ENCODE measurements at regions not wholly inside any gene's neighbourhood (a gene's known extent, or its start where the extent isn't known, plus 50 kb on each side); places are given as distances from the start of the nearest gene placed in this dataset.

- DNase-seq: no peak
- H4K20me1 ChIP-seq (ENCODE audit: insufficient read depth): no peaks in the 10 kb centered on the region
- no peak overlapping the region for H2AFZ ChIP-seq
- H3K36me3 ChIP-seq (ENCODE audit: low read depth): no peaks in the 10 kb centered on the region
- H3K79me2 ChIP-seq (ENCODE audit: insufficient read depth): no peaks in the 10 kb centered on the region
- no peak overlapping the region for H3K27ac ChIP-seq
- H3K9ac ChIP-seq: no peak overlapping the region
- in situ Hi-C loops (cut with MboI): no loop called here
- no peaks in the 10 kb centered on the region for H3K9me2 ChIP-seq (ENCODE audit: insufficient read depth)
- no peaks in the 10 kb centered on the region for H3K9me3 ChIP-seq (ENCODE audit: low read depth)
- no peaks in the 10 kb centered on the region for H3K4me1 ChIP-seq (ENCODE audit: insufficient read depth)
- no peak overlapping the region for H3K4me3 ChIP-seq
- H3F3A ChIP-seq (ENCODE audit: insufficient read depth): no peaks in the 10 kb centered on the region
- H3K27me3 ChIP-seq (replicated peaks; ENCODE audit: insufficient read depth): no peaks in the 10 kb centered on the region
- WGBS, 2 experiments (ENCODE audit: low coverage in 1 of 2, low lambda C conversion rate in 2 of 2, missing lambda C conversion rate in 2 of 2): 30 to 33% methylated on average over 13 of the region's 13 CpGs
- TF ChIP-seq EZH2 (IDR thresholded peaks at IDR 0.05; ENCODE audit: insufficient read depth, poor library complexity, severe bottlenecking) (no peak), EZH2phosphoT487 (IDR thresholded peaks at IDR 0.05; ENCODE audit: insufficient read depth, low read depth) (no peak)
- H3K4me2 ChIP-seq (ENCODE audit: unreplicated experiment): no peak overlapping the region
Observed at GRCh38 chr18:78701771-78702396, 277.7 kb upstream of the SALL3 start.

GRCh38 chr18:78703291-78703690 is 276.3 kb upstream of the SALL3 start:
- DNase-seq: no peak
- Histone ChIP-seq H3K27ac (no peak overlapping the region), H3K9me2 (ENCODE audit: insufficient read depth) (no peaks in the 10 kb centered on the region), H3K79me2 (ENCODE audit: insufficient read depth) (no peaks in the 10 kb centered on the region), H3K4me3 (no peak overlapping the region), H3K4me2 (ENCODE audit: unreplicated experiment) (no peak overlapping the region), H3F3A (ENCODE audit: insufficient read depth) (no peaks in the 10 kb centered on the region), H3K36me3 (ENCODE audit: low read depth) (no peaks in the 10 kb centered on the region), H3K4me1 (ENCODE audit: insufficient read depth) (no peaks in the 10 kb centered on the region), H2AFZ (no peak overlapping the region), H3K9me3 (ENCODE audit: low read depth) (peaks cover 3% of the 10 kb centered on the region), H3K27me3 (replicated peaks; ENCODE audit: insufficient read depth) (no peaks in the 10 kb centered on the region), H4K20me1 (ENCODE audit: insufficient read depth) (no peaks in the 10 kb centered on the region), H3K9ac (no peak overlapping the region)
- 70 to 78% methylated on average over 23 to 26 of the region's 26 CpGs for WGBS, 2 experiments (ENCODE audit: low coverage in 1 of 2, low lambda C conversion rate in 2 of 2, missing lambda C conversion rate in 2 of 2)
- TF ChIP-seq EZH2phosphoT487 (IDR thresholded peaks at IDR 0.05; ENCODE audit: insufficient read depth, low read depth) (no peak), EZH2 (IDR thresholded peaks at IDR 0.05; ENCODE audit: insufficient read depth, poor library complexity, severe bottlenecking) (no peak)
- in situ Hi-C loops (cut with MboI): no loop called here

- H3K27me3 ChIP-seq (replicated peaks; ENCODE audit: insufficient read depth): no peaks in the 10 kb centered on the region
- H4K20me1 ChIP-seq (ENCODE audit: insufficient read depth): no peaks in the 10 kb centered on the region
- H2AFZ ChIP-seq: no peak overlapping the region
- WGBS, 2 experiments (ENCODE audit: low coverage in 1 of 2, low lambda C conversion rate in 2 of 2, missing lambda C conversion rate in 2 of 2): 43 to 44% methylated on average over 14 to 16 of the region's 16 CpGs
- no peaks in the 10 kb centered on the region for H3K9me2 ChIP-seq (ENCODE audit: insufficient read depth)
- no peak for DNase-seq
- no peak overlapping the region for H3K4me3 ChIP-seq
- no peaks in the 10 kb centered on the region for H3K79me2 ChIP-seq (ENCODE audit: insufficient read depth)
- H3K4me1 ChIP-seq (ENCODE audit: insufficient read depth): no peaks in the 10 kb centered on the region
- no peak overlapping the region for H3K9ac ChIP-seq
- H3K9me3 ChIP-seq (ENCODE audit: low read depth): peaks cover 3% of the 10 kb centered on the region
- no peak overlapping the region for H3K4me2 ChIP-seq (ENCODE audit: unreplicated experiment)
- no peak overlapping the region for H3K27ac ChIP-seq
- no peaks in the 10 kb centered on the region for H3F3A ChIP-seq (ENCODE audit: insufficient read depth)
- in situ Hi-C loops (cut with MboI): no loop called here
- TF ChIP-seq EZH2 (IDR thresholded peaks at IDR 0.05; ENCODE audit: insufficient read depth, poor library complexity, severe bottlenecking) (no peak), EZH2phosphoT487 (IDR thresholded peaks at IDR 0.05; ENCODE audit: insufficient read depth, low read depth) (no peak)
- H3K36me3 ChIP-seq (ENCODE audit: low read depth): no peaks in the 10 kb centered on the region
Observed at GRCh38 chr18:78704971-78705461, 274.6 kb upstream of the SALL3 start.

GRCh38 chr18:78709261-78709809 is 270.3 kb upstream of the SALL3 start:
- Histone ChIP-seq H3K27me3 (replicated peaks; ENCODE audit: insufficient read depth) (no peaks in the 10 kb centered on the region), H3K4me2 (ENCODE audit: unreplicated experiment) (no peak overlapping the region), H4K20me1 (ENCODE audit: insufficient read depth) (no peaks in the 10 kb centered on the region), H3F3A (ENCODE audit: insufficient read depth) (no peaks in the 10 kb centered on the region), H3K4me3 (no peak overlapping the region), H3K4me1 (ENCODE audit: insufficient read depth) (no peaks in the 10 kb centered on the region), H3K27ac (no peak overlapping the region), H3K9me3 (ENCODE audit: low read depth) (peaks cover 3% of the 10 kb centered on the region), H3K9ac (no peak overlapping the region), H2AFZ (no peak overlapping the region), H3K36me3 (ENCODE audit: low read depth) (no peaks in the 10 kb centered on the region), H3K79me2 (ENCODE audit: insufficient read depth) (no peaks in the 10 kb centered on the region), H3K9me2 (ENCODE audit: insufficient read depth) (no peaks in the 10 kb centered on the region)
- TF ChIP-seq EZH2phosphoT487 (IDR thresholded peaks at IDR 0.05; ENCODE audit: insufficient read depth, low read depth) (no peak), EZH2 (IDR thresholded peaks at IDR 0.05; ENCODE audit: insufficient read depth, poor library complexity, severe bottlenecking) (no peak)
- DNase-seq: no peak
- in situ Hi-C loops (cut with MboI): no loop called here
- WGBS, 2 experiments (ENCODE audit: low coverage in 1 of 2, low lambda C conversion rate in 2 of 2, missing lambda C conversion rate in 2 of 2): 23 to 29% methylated on average over 8 of the region's 8 CpGs
